GM19395 (cell line): ENCODE measurements at regions not wholly inside any gene's neighbourhood (a gene's known extent, or its start where the extent isn't known, plus 50 kb on each side); places are given as distances from the start of the nearest gene placed in this dataset.

ENCODE experiments used
- ATAC-seq: cut with Tn5 transposase; IDR thresholded peaks from one replicate; pipeline ENCODE4 v1.9.1; 2021; ENCODE audit warnings: mild to moderate bottlenecking, moderate library complexity; ENCODE audit not compliant: unreplicated experiment

DNA sequence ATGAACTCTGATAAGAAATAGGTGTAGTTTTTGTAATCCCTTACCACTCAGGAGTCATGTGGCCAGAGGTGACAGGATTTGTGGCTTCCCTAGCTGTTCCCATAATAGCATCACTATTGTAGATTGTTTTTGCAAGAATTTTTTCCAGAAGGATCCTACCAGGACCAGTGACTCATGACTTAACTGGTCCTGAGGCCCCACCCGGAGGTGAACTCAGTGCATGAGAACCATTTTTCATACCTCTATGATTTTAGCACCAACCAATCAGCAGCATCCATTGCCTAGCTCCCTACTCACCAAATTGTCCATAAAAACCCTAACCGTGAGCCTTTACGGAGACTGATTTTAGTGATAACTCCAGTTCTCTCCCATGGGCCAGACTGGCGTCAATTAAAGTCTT, 484.8 kb downstream of the PSAT1 start:
- no peak for ATAC-seq

DNA sequence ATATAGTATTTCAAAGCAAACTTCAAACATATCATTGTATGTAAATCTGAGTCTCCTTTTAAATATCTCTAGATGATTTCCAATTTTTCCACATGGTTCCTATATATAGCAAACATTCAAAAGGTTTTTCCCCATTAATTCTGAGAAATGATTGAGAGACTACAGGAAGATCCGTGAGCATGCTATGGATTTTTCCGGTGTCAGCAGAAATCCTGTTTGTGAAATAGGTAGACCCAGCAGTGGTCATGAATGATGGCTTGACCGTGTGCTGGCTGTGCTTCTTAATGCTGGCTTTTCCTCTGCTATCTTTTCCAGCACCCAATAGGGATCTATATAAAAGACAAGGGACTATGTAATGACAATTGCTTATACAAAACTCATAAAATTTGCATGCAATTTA, 485.3 kb downstream of the PSAT1 start:
- no peak for ATAC-seq

DNA sequence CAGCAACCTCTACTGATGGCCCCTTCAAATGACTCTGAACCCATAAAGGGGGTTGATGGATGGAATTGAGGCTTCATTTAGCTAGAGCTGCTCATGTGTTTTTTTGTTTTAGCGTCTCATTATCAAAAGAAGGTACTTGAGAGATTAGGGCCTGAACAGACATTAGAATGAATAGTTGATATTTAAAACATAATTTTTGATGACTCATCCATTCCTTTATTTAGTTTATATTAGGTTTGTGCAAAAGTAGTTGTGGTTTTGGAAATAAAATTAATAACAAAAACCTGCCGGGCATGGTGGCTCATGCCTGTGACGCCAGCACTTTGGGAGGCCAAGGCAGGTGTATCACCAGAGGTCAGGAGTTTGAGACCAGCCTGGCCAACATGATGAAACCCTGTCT, 485.9 kb downstream of the PSAT1 start:
- ATAC-seq, result no peak

DNA sequence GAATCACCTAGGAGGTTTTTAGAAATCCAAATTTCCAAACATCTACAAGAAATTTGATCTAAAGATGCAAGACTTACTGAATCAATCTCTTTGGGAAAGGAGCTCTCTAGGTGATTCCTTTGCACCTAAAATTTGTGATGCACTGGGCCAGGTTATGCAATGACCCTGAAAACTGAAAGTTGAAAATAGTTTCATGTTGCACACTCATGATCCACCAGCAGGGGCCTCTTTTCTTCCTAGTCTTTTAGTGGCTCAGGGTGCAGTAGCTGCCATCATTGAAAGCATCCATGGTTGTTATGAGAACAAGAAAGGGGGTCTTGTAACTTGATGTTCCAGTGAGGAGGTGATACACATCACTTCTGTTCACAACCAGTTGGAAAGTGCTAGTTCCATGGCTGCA, 486.8 kb downstream of the PSAT1 start:
- ATAC-seq, result no peak

DNA sequence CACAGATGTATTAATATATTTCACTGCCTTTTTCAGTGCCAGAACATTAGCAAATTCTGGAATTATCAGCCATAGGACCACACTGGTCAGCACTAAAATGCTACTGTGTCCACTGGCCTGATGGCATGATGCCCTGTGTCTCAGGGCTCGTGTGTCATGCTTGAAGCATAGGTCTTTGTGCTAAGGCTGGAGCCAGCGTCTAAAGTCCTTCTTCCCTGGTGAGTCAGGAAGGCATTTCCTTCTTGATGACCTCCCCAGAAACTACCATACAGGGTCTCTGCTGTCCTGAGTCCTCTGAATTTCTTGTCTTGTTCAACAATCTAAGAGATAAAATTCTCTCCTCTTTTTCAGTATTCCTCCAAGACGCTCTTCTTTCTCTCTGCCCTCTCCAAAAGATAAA, 489.9 kb downstream of the PSAT1 start:
- no peak for ATAC-seq

DNA sequence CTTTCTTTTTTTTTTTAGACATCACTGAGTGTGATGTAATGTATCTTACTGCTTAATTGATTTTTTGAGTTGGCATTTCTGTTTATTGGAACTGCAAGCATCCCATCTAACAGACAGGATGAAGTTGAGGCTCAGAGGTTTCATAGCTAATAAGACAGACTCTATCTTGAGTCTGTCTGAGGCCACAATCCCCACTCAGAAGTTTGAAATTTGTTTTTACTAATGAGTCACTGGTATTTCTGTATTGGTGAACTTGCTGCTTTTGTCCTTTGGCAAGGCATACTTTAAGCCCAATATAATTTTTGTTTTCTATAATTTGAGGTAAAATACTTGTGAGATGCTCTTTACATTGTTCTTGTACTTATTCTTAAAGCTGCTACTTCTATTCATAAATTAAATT, 491.2 kb downstream of the PSAT1 start:
- no peak for ATAC-seq

DNA sequence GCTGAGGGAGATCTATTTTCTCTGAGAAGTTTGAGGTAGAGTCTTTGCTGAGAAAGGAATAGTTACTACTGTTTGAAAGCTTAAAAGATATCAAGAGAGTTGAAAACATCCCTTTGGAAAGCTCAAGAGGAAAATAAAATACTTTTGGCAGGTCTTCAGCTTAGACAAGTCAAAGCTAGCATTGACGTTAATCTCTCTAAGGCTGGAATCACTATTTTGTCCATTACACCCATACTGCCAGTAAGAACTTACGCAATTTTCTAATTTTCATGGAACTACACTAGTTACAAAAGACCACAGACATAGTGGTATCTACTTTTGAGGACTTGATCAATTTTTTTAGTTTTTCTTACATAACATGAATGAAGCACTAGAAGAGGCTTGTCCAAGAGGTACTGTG, 494.9 kb downstream of the PSAT1 start:
- no peak for ATAC-seq

DNA sequence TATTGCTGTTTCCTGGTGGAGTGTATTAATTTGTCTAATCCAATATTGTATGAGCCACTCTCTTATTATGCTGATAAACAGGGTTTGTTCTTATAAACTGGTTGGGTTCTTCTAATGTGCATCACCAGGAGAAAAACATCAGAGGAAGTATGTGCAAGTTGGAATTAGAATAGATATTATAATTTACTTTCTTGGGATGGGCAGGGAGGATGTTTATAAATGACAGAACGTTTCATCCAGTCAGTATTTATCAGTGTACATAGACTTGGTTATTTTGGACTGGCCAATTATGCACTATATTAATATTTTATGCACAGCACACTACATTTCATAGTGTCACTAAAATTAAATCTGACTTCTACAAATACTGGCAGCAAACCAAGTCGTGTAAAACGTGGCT, 495.8 kb downstream of the PSAT1 start:
- no peak for ATAC-seq

DNA sequence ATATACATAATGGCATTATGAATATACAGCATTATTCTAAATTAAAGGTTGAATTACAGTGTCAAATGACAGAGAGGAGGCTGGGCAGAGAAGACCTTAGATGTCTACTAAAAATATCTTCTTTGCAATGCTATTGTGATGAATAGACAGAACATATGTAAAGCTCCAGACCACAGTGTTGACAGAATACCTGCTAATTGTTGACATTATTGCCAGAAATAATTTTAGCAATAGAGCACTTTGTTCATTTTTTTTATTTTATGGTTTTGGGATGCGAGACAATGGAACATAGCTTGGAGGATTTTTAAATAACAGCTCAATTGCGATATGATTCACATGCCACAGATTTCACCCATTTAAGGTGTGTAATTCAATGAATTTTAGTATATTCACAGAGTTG, 508.8 kb downstream of the PSAT1 start:
- no peak for ATAC-seq

DNA sequence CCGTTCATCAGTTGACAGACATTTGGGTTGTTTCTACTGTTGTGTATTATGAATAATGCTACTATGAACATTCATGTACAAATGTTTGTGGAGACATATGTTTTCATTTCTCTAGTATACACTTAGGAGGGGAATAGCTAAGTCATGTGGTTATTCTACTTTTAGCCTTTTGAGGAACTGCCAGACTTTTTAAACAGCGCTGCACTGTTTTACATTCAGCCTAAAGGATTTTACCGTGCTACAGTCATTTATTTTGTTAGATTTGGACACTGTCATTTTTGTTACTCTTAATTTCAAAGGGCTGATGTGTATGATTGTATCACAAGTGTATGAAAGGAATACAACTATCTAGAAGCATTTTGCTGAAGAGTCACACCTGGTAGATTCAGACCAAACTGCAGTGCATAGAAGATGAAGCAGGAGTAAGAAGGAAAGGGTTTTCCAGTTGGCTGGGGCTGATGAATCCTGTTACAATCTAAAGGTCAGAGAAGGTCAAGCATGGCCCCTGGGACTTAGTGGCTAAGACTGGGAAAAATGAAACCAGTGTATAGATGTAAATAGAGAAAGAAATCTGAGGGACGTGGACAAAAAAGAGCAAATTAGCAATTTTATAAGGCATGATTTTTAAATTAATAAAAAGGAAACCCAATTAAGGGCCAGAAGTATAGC, 509.7 kb downstream of the PSAT1 start:
- no peak for ATAC-seq

DNA sequence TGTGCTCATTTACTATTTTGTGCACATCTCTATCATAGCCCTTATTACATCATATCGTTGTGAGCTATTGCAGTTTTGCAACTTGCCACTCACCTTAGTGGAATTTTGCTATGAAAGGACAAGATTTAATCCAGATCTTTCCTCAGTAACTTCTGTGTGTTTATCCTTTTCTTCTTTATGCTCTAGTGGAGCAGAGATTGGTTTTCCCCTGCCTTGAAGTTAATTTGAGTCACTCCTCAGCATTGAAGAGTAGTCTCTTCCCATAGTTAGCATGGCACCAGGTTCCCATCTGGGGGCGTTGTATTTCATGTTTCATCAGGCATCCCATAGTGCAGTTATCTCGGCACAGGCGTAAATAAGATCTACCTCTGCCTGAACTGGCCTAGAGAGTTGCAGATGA, 510.4 kb downstream of the PSAT1 start:
- no peak for ATAC-seq

DNA sequence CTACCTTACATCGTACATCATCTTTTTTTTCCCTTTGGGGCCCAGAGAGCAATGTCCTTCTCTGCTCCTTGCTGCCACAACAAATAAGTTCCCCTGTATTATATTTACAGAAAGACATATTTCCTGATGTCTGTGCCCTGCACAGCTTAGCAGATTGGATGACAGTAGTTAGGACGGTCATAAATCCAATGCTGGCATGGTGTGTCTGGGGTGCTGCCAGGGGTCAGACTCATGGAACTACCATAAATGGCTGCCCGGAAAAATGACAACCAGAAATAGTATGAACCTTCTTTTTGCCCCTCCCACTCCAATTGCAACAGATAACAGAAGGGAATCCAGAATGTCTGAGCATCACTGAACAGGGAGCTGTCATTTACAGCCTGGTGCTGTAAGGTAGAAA, 511.1 kb downstream of the PSAT1 start:
- ATAC-seq, result no peak

DNA sequence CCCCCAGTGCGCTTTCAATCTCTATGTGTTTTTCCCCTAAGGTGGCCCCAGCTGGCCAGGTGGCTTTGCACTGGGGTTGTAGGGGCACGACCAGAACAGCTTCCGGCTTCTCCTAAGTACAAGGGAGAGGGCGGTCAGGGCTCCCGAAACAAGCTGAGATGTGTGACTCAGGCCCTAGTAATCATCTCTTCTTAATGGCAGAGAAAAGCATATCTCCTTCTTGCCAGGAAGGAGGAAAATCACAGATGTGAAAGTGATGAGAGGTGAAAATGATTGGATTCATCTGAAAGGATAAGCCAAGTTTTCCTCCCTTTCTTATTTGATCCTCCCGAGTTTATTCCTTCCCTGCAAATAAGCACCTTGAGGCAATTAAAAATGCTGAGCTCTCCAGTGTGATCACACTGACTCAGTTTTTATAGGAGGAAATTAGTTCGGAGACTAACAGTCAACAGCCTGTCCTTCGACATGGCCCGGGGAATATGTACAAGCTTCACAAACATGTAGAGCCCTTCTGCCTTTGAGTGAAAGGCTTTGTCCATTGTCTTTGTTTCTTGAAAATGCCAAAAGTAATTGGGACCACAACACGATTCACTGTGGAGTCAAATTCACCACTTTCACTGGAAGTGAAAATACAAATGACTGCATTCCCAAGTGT, 514.8 kb downstream of the PSAT1 start:
- no peak for ATAC-seq

DNA sequence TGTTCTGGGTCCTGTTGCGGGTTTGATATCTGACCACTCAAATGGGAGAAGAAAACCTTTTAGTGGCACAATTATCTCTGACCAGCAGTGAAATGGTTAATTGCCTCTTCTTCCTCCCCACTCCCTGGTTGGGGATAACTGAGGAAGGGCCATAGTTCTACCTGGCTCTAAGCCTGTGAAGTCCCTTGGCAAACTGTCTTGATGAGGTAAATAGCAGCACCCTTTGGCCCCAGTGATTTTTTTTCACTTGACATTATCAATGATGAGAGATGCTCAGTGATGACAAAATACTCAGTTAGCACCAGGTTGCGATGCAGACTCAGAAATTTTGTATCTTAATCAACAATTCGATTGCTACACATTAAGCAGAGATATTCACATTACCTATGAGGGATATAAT, 515.7 kb downstream of the PSAT1 start:
- no peak for ATAC-seq

DNA sequence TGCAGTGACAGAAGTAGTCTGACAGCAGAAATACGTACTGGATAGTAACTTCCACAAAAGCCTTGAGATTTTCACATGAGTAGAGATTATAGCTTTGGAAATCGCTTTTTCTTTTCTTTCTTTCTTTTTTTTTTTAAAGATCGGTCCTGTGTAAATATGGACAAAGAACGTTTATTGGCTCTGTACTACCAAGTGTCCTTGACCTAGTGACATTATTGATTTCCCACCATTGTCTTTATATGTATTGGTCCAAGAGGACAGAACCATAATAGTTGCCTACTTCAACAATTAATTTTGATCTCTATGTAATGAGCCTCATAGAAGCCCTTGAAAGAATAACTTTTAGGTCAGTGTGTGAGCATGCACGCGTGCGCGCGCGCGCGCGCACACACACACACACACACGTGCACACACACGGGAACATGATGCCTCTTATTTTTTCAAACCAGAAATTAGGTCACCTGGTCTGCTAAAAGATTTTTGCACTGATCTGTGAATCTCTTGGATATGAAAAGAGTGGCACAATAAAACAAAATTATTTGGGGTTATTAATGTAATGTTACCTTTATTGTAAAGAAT, 516.8 kb downstream of the PSAT1 start:
- ATAC-seq, result no peak

DNA sequence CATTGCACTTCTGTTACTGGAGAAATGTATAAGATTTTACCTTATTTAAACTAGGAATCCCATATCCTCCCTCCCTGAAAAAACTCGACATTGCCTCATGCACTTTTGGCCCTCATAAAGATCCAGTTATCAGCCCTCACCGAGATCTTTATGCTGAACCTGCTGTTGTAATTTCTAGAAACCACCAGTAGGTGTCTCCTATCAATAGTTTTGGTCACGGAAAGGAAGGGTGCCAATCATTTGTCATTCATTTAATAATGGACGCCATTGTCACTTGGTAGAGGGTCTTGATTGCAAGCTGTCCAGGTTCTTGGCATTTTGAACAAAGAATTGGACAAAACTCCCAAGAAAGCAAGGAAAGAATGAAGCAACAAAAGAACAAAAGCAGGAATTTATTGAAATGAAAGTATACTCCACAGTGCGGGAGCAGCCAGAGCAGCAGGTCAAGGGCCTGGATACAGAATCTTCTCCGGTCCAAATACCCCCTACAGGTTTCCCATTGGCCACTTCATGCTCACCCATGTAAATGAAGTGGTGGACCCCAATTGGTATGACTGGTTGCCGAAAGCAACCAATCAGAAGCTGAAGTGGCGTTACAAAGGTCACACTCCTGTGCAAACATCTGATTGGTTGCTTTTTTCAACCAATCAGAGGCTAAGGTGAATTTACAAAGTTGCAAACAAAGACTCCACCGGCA, 524.3 kb downstream of the PSAT1 start:
- peak; percentile 92 for ATAC-seq

DNA sequence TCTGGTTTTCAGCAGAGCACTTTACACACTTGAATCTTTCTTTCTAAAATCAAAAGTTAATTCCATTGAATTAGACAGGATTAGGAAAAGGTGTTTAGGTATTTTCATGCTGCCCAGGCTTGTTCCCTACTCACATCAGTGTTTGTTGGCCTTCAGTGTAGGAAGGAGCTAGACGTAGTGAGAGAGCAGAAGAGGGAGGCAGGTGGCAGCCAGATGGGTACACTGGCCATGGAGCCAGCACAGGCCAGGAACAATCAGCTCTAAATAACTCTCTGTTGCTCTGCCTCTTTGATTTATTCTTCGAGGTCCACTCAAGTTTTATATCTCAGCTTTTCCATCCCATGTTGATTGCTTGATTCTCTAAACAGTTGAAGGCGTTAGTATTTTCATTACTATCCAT, 529.6 kb downstream of the PSAT1 start:
- ATAC-seq, result no peak

DNA sequence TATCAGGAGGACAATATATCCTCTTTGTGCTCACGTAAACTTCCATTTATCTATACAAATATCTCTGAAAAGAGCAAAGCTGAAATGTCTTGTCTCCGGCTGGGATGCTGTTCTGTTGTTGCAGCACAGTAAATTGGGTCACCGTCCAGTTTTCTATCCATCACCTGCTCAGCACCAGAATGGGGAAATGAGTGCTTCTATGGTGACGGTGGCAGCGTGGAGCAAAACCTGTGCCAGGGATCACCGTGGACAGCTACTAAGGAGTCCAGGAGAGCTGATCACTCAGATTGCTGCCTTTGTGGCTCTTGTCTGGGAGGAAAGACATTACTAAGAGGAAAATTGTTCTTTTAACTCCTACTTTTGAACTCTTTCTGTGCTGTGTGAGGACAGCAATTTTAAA, 531.6 kb downstream of the PSAT1 start:
- no peak for ATAC-seq

DNA sequence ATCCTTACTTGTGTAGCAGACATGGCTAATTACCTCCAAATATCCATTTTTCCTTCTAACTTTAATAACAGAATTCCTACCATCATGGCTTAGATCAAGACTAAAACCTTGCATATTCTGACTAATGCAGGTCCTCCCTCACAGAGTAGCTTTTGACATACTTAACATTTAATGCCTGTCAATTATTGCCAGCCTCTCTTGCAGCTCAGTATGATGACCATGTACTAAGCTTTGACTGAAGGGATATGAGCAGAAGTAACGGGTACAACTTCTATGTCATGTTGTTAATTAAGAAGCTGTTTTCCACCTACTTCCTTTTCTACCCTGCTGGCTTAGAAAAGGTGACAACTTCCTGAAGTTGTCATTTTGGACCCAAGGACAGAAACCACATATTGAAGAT, 533.4 kb downstream of the PSAT1 start:
- no peak for ATAC-seq

DNA sequence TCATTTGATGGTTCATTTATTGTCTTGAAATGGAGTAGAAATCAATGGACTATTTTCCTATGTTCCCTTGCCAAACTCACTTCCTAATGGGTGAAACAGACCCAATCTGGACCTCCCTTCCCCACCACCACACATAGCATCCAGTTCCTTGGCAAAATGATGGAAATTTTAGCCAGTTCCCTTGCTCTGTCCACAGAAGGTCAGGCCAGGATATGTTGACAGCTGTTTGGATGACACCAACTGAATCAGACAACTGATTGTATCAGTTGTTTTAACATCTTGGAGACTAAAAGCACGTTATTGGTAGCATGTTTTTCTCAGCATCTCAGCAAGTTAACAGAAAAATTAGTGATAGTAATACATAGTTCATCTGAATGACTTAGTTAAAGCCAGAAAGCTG, 534.8 kb downstream of the PSAT1 start:
- no peak for ATAC-seq

DNA sequence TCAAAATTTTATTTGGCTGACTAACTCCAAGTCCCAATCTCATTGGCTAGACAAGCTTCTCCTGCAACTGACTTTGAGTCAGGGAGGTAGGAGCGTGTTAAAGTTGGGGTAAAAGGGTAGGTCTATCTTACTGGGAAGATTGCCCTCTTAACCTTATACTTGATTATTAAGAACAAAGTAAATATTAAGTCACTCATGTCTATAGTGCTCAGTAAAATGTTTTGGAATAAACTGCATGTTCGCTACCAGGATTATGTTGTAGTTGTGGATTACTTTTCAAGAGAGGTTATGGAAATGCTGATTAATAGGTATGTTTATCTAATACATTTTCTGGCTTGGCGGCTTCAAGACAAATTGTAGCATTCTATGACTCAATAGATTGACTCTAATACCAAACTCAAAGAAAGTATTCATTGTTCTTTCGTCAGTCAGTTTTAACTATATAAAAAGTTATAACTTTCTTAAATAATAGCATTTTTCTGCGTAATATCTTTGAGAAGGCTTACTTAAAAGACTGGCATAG, 539.1 kb downstream of the PSAT1 start:
- ATAC-seq, result no peak

DNA sequence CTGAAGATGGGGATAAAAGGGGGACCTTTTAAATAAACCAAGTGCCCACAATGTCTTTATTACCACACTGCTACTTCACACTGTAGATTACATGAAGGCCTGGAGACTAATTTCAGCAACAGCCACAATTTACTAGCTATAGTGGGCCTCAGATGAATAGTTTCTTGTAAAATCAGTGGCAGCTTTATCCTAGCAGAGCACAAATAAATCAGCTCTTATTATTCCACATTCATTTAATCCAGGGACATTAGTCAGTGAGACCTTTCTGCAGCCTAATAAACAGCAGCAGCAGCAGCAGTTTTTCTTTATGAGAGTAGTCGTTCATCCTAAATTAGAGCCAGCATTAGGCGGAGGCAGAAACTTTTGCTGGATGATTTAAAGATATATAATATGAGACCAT, 542.3 kb downstream of the PSAT1 start:
- ATAC-seq, result no peak
